ENCODE measurements at regions not wholly inside any gene's neighbourhood (a gene's known extent, or its start where the extent isn't known, plus 50 kb on each side); places are given as distances from the start of the nearest gene placed in this dataset.

- DNase-seq (ENCODE audit: low spot score), result no peak
These were observed 67.5 kb downstream of the TMX1 start for GRCh38 chr14:51307551-51307950.

GRCh38 chr14:51308866-51309265 lies 68.8 kb downstream of the TMX1 start:
- DNase-seq (ENCODE audit: low spot score), result no peak

GRCh38 chr14:51310505-51310944 lies 70.5 kb downstream of the TMX1 start:
- DNase-seq (ENCODE audit: low spot score), result no peak

- no peak for DNase-seq (ENCODE audit: low spot score)
These were observed 74.4 kb downstream of the TMX1 start for GRCh38 chr14:51314321-51315015.

GRCh38 chr14:51317373-51317772 lies 77.3 kb downstream of the TMX1 start:
- no peak for DNase-seq (ENCODE audit: low spot score)

GRCh38 chr14:51318813-51319597 lies 79.0 kb downstream of the TMX1 start:
- no peak for DNase-seq (ENCODE audit: low spot score)

- DNase-seq (ENCODE audit: low spot score), result no peak
These were observed 81.0 kb downstream of the TMX1 start for GRCh38 chr14:51321036-51321435.

GRCh38 chr14:51323492-51323891 lies 83.4 kb downstream of the TMX1 start:
- DNase-seq (ENCODE audit: low spot score), result no peak

GRCh38 chr14:51327376-51327775 lies 87.3 kb downstream of the TMX1 start:
- DNase-seq (ENCODE audit: low spot score), result no peak

GRCh38 chr14:51328064-51328771 lies 88.2 kb downstream of the TMX1 start:
- DNase-seq (ENCODE audit: low spot score), result peak; percentile 94

- no peak for DNase-seq (ENCODE audit: low spot score)
These were observed 88.8 kb downstream of the TMX1 start for GRCh38 chr14:51328772-51329353.

- no peak for DNase-seq (ENCODE audit: low spot score)
These were observed 91.7 kb downstream of the TMX1 start for GRCh38 chr14:51331486-51332367.

- no peak for DNase-seq (ENCODE audit: low spot score)
These were observed 93.3 kb downstream of the TMX1 start for GRCh38 chr14:51333299-51333698.

- no peak for DNase-seq (ENCODE audit: low spot score)
These were observed 94.0 kb downstream of the TMX1 start for GRCh38 chr14:51333901-51334521.

GRCh38 chr14:51334566-51334965 lies 94.5 kb downstream of the TMX1 start:
- no peak for DNase-seq (ENCODE audit: low spot score)

- no peak for DNase-seq (ENCODE audit: low spot score)
These were observed 95.5 kb downstream of the TMX1 start for GRCh38 chr14:51335531-51335930.

GRCh38 chr14:51335961-51336723 lies 96.1 kb downstream of the TMX1 start:
- DNase-seq (ENCODE audit: low spot score), result no peak

- DNase-seq (ENCODE audit: low spot score), result no peak
These were observed 96.7 kb downstream of the TMX1 start for GRCh38 chr14:51336734-51337133.

GRCh38 chr14:51337520-51337919 lies 97.5 kb downstream of the TMX1 start:
- peak; percentile 16 for DNase-seq (ENCODE audit: low spot score)

GRCh38 chr14:51341338-51341737 lies 101.3 kb downstream of the TMX1 start:
- DNase-seq (ENCODE audit: low spot score), result no peak

Measured in H4 (cell line).